Fibroblast of skin of back (primary cell): ENCODE measurements at regions not wholly inside any gene's neighbourhood (a gene's known extent, or its start where the extent isn't known, plus 50 kb on each side); places are given as distances from the start of the nearest gene placed in this dataset.
A peak's percentile ranks its signal among the peaks of the same experiment; 100 is the strongest.

Experiments
- DNase-seq: peaks from one replicate; pipeline ENCODE4 v3.0.0-alpha.2; 2013

DNA sequence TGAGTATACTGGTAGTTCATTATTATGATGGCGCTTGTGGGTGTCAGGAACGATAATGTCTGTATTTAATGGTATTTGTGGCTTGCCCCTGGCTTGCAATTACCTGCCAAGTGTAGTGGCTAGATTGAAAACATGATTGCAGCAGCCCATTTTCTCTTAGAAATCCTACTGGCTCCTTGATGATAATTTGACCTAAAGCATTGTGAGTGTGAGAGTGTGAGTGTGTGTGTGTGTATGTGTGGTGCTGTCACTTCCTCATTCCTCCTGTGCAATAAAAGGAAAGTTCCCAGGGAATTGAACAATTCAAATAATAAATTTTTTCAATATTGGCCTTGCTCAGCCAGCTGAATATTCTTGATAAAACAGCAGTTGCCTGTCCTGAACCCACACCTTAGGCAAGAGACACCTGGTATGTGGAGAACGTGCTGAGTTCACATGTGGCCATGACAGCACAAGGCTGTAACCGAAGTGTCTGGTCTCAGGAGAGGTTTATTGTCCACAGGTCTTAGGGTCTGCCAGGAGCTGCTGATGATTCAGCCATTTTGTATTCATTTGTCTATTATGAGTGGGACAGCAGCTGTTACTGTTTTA lies 193.3 kb downstream of the CD47 start:
- peak; percentile 35 for DNase-seq

DNA sequence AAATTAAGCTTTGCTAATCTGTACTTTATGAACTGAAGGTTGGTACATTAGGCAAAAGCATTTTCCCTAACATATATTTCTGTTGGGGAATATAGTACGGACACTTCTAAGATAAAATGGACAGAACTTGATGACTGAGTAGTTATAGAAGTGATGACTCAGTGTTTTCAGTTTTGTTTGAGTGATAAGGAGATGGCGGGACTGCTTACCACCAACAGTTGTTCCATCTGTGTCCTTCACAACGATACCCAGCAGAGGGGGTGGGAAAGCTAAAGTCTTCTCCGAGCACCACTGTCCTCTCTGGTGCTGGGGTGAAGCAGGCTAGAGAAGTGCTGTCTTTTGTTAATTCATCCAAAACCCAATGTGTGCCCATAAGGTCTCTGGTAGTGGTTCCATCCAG lies 195.8 kb downstream of the CD47 start:
- no peak for DNase-seq

DNA sequence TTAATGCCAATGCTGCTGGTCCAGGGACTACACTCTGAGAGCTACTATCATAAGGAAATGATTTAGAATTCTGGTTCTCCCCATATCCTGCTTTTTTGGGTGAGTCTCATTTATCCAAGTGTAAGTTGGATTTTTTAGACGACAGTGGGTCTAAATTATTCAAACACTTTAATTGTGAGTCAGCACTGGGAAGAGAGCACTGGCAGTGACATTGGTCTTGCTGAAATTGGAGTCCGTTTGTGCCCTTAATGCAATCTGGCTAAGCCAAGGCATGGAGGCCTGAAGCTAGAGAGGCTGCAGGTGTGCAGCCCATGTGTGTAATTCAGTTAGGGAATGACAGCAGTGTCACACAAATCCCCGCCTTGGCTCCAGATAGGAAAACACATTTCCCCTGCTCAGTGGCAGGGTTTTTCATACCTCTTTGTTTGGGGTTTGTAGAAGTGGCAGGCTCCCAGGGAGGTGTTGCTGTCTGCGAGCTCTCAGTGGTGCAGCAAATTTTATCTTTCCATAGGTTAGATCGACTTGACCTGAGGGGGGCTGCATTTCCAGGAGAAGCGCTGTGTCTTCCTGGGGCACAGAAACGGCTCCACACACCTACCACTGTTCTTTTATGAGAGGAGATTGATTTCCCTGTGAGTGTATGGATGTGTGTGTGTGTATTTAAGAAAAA lies 197.7 kb downstream of the CD47 start:
- DNase-seq = peak; percentile 81

DNA sequence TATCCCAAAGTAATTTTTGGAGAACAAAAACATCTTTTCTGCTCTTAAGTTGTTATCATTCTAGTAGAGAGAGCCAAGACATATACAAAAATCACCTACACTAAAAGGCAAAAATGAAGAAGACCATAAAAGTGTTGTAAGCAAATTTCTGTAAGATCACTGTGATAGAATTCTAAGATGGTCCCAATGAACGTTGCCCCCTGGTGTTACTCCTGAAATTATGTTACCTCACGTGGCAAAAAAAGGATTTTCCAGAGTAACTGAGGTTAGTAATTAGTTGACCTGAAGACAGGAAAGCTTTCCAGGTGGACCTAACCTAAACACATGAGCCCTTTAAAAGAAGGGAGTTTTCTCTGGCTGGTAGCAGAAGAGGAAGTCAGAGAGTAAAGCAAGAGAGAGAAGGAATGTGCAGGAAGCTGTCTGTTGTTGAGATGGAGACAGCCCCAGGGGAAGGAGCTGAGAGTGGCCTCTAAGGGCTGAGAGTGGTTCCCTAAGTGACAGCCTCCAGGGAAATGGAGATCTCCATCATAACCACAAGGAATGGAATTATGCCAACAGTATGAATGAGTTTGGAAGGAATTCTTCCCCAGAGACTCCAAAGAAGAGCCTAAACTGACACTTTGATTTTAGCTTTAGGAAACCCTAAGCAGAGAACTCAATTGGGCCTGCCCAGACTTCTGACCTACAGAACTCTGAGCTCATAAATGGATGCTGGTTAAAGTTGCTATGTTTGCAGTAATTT lies 205.9 kb downstream of the CD47 start:
- DNase-seq = peak; percentile 98

DNA sequence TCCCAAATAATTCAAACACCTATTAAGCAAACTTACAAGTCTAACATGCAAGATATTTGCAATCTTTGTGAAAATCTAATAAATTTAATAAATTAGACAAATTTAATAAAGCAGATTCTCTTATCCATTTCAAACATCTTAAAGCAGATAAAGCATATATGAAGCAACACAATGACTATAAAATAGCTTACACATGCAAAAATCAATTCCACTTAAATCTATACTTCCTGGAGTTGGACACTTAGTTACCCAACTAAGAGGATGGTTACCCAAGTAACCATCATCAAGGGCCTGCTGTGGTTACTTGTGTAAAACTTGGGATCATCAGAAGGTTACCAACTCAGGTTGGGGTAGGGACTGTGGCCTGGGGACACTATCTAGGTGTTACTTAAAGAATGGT lies 206.8 kb downstream of the CD47 start:
- no peak for DNase-seq

DNA sequence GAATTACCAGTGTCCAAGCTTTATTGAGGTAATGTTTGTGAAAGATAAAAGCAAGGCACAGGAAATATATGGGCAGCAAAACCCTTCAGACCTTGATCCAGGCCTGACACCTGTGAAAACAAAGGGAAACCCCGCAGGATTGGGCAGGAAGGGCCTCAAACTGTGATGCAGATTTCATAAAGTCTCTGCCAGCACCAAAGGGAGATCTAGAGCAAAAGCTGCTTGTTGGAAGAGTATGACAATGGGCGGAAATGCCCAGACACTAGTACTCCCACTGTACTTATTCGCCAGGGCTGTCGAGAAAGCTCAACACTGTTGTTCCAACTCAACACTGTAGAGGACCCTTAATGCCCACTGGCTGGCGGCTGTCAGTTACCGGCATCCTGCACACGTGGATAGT lies 207.9 kb downstream of the CD47 start:
- DNase-seq = no peak

DNA sequence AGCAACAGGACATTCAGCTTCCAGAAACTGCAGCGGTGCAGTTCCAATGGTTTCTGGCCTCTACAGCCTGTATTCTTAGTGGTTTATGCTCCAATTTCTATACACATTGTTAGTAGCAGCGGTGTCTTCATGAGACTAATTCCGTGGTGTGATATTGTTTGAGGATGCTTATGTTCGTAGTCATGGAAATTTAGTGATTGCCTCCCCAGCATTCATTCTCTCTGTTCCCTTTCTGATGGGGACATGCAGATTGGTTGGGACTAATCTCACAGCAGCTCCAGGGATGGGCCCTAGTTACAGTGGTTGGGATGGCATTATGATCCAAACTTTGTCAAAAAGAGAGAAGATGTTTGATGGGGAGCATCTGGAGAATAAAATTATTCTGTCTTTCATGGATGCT lies 208.6 kb downstream of the CD47 start:
- DNase-seq = no peak

DNA sequence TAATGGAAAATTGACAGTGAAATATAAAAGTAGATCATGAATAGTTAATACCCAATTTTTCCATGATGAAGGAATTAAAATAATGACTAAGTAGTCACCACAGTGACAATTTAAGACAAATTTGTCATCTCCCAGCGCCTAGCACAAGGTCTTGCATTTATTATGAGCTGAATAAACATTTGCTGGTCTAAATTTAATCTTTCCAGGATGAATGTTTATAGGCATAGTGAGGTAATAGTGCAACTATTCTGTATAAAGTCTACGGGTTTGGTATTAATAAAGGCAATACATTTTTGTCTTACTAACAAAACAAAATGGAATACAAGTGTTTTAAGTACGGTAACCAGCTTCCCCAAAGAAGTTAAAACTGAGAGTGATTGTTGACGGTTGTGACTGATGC lies 209.3 kb downstream of the CD47 start:
- DNase-seq = peak; percentile 66

DNA sequence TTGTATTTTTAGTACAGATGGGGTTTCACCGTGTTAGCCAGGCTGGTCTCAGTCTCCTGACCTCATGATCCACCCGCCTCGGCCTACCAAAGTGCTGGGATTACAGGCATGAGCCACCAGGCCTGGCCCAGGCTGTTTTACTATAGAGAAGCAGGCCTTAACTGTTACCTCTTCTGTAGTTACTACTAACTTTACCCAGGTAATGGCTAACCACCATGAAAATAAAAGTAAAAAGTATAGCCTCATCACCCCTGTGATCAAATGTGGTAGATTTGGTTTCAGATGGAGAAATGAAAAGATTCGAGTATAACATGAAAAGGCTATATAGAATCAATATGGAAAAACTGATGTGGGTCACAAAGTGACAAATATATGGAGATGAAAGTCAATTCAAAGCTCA lies 210.1 kb downstream of the CD47 start:
- DNase-seq = no peak

DNA sequence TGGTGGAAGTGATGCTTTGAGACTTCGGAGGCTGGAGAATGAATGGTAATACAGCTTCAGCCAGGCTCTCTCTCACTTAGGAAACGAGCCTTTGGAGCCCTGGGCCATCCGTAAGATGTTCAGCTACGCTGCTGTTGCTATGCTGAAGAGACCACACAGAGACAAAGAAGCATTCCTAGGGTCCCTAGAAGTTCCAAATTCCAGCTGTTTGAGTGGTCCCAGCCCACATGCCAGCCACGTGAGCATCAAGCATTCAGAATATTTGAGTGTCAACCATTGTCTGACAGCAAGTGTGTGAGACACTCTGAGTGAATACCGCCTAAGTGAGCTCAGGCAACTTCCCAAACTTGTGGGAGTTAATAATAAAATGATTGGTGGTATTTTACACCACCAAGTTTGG lies 212.9 kb downstream of the CD47 start:
- DNase-seq = peak; percentile 58

DNA sequence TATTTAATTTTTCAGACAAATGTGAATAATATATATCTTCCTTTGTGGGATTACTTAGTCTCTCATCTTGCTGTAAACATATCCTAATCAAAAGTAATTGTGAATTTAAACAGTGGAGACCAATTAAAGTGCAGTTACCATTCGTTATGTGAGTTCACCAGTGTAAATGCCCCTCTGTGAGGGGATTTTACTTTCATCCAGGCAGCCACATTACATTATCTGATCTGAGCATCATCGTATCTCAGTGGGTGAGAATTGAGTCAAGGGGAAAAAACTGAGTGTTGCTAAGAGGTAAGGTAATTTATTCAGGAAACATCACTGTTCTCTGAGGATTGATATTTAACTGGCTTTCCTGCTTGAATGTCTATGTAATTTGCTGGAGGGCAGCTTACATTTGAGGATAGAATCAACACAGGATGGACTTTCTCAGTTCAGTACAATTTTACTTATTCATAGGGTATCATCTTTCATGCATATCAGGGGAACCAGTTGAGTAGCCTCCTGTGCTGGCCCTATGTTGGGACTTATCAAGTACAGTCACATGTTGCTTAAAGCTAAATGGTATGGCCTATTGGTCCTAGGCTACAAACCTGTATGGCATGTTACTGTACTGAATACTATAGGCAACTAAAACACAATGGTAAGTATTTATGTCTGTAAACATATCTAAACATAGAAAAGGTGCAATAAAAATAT lies 219.7 kb downstream of the CD47 start:
- DNase-seq = no peak

DNA sequence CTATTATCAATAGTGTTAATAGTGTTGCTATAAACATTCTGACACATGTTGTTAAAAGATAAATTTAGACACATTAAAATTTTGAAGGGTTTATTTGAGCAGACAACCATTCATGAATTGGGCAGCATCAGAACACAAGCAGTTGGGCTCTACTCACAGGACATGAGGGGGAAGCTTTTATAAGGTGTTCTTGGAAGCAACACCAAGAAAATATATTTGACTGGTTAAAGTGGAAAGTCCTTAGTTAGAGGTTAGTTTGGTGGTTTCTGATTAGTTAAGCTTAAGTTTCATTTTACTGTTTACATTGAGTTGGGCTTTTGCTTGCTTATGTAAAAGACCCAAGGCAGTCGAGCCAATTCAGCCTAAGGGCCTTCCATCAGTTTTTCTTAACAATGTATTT lies 220.7 kb downstream of the CD47 start:
- DNase-seq = no peak

DNA sequence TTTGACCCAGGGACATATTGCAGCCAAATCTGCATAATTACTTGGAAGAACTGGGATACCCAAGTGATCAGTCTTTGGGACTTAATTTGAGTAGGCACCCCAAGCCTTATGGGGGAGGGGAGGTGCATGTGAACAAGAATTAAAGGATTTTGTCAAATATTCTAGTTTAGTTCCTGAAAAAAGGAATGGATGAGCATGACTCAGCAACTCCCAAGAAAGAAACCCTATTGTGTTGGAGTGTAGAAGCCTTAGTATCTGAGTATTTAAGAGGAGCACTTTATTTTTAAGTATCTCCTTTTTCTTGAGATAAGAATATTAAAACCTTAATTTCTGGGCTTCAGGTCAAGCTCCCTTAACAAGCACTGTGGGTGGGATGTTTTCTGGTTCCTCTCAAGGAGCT lies 222.4 kb downstream of the CD47 start:
- no peak for DNase-seq

DNA sequence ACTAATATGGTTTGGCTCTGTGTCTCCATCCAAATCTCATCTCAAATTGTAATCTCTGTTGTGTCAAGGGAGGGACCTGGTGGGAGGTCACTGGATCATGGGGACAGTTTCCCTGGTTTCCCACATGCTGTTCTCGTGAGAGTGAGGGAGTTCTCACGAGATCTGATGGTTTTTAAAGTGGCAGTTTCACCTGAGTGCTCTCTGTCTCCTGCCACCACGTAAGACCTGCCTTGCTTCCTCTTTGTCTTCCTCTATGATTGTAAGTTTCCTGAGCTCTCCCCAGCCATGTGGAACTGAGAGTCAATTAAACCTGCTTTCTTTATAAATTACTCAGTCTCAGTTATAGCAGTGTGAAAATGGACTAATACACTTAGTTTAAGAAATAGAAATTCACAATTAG lies 228.9 kb downstream of the CD47 start:
- DNase-seq = no peak

DNA sequence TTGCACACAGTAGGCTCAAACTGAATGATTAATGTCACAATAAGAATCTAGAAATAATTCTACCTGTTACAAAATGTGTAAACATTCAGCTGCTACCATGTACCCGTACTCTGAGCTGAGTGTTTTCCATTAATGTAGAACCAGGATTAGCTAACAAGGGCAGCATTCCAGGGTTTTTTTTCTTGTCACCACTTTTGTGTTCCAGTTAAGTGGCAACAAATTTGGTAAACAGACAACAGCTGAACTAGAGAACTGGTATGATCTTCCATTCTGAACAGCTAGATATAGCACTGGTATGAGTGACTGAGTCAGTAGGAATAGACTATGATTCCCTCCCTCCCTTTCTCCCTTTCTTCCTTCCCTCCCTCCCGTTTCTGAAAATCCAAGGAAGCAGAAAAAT lies 229.4 kb downstream of the CD47 start:
- no peak for DNase-seq
